RWPE1 (cell line): ENCODE measurements at regions not wholly inside any gene's neighbourhood (a gene's known extent, or its start where the extent isn't known, plus 50 kb on each side); places are given as distances from the start of the nearest gene placed in this dataset.

Experiments used
- CTCF ChIA-PET: fragments of 350-600 bp; sonication (Branson Sonifier 250); formaldehyde crosslinking; extraction: SDS; loops from one replicate; lab custom pipeline; 2021; lab: Yijun Ruan, JAX
- POLR2A ChIA-PET: fragments of 400-600 bp; formaldehyde crosslinking; extraction: SDS; loops from one replicate; lab custom pipeline; 2020; ENCODE audit warnings: antibody characterized with exemption; ENCODE audit not compliant: low non-redundant PET; lab: Yijun Ruan, JAX
- DNase-seq: peaks from one replicate; pipeline ENCODE4 v3.0.0; 2012; ENCODE audit warnings: low spot score
- H3K27ac ChIP-seq: fragments of 450-650 bp; 2 replicates; pipeline ENCODE4 v1.5.1; 2017
- TF ChIP-seq, protein P1 (sequence below): fragments of 450-650 bp; conservative IDR thresholded peaks from 2 replicates; pipeline ENCODE4 v1.5.1; 2017; ENCODE audit warnings: low read depth, mild to moderate bottlenecking

DNA sequence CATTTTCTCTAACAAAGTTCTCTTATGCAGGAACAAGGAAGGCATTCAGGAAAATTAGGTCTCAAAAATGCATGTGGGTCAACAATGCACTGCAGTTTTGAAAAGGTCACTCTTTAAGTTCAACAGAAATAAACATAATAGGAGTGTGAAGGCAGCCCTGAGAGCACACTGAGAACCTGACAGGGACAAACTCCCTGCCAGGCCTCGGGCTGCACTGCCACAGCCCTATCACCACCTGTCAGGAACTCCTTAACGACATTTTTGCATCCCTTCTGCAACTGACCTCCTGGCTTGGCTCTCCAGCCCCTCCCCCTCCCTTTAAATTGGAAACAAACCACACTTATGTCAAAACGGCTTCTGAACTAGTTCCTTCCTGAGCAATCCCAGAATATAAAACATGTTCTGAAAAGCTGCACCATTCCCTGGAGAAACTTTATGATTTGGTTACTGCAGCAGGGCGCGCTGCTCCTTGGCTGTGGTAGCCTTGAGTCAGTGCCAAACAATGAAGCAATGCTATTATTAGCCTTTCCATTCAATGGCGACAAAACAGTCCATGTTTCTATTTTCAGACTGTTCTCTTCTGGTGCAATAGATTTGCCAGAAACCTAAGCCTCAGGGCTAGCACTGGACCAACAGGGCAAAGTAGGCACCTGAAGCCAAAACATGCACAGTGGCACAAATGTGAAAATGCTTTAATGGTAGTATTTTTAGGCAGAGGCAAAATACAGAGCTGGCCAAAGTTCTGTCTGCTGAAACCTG is 160.1 kb upstream of the ZNF608 start:
- peak; percentile 18 for DNase-seq
- peak overlapping the region; percentile 89 for H3K27ac ChIP-seq
- TF ChIP-seq, protein P1, sequence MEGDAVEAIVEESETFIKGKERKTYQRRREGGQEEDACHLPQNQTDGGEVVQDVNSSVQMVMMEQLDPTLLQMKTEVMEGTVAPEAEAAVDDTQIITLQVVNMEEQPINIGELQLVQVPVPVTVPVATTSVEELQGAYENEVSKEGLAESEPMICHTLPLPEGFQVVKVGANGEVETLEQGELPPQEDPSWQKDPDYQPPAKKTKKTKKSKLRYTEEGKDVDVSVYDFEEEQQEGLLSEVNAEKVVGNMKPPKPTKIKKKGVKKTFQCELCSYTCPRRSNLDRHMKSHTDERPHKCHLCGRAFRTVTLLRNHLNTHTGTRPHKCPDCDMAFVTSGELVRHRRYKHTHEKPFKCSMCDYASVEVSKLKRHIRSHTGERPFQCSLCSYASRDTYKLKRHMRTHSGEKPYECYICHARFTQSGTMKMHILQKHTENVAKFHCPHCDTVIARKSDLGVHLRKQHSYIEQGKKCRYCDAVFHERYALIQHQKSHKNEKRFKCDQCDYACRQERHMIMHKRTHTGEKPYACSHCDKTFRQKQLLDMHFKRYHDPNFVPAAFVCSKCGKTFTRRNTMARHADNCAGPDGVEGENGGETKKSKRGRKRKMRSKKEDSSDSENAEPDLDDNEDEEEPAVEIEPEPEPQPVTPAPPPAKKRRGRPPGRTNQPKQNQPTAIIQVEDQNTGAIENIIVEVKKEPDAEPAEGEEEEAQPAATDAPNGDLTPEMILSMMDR = no peak
- ChIA-PET POLR2A (no interaction called here), CTCF (interaction anchor here (0.5 to 0.8 kb wide), 3 partner anchors 14 to 218 kb away, joined by 3 read pairs; no protein-coding TSS in a partner anchor)

DNA sequence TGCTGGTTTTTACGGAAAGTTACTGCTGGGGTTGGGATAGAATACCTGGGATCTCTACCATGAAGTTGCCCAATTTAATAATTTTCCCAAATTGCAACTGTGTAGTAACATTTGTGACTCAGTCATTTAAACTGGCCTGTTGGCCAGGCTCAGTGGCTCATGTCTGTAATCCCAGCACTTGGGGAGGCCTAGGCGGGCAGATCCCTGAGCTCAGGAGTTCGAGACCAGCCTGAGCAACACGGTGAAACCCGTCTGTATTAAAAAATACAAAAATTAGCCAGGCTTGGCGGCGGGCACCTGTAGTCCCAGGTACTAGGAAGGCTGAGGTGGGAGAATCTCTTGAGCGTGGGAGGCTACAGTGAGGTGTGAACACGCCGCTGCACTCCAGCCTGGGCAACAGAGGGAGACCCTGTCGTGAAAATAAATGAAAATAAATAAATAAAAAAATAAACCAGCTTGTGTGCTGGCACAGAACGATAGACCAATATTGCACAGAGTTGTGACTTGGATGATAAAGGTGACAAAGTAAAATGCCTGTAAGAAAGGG is 160.7 kb upstream of the ZNF608 start:
- POLR2A ChIA-PET = no interaction called here
- DNase-seq = no peak

DNA sequence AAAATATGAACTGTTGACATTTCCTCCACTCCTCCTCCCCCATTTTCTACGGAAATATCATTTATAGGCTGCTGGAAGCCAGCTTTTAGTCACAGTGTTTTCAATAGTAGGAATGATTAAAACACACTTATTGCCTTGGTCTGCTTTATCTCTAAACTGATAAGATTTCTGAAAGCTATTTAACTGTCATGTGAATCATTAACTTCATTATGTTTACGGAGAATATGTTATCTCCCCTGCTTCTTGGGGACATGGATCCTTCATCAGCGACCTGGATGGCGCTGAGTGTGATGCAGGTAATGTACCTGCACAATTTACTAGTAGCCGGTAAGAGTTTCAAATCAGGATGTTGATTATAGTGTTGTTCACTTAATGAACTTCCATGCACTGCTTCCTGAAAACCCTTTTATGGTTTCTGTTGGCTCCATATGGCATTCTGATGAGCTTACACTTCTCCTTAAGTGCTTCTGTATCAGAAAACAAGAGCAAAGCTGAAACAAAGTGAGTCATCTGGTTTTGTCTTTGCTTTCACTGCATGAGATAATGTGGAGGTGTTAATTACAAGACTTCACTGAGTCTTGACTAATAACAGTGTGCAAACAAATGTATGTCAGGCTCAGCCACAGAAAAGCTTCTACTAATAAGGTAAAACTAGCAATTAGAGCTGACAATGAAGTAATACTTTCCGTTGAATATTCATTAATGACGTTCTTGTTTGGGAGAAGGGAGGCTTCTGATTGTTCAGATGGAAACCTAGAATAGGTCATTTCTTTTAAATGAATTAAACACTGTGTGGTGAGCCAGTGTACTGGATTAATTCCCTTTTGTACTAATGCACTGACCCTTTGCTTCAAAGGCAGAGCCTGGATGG is 162.4 kb upstream of the ZNF608 start:
- TF ChIP-seq, protein P1 = no peak
- DNase-seq = peak; percentile 46
- POLR2A ChIA-PET = no interaction called here
- CTCF ChIA-PET = interaction anchor here (0.6 to 1.3 kb wide), 3 partner anchors 437 to 1277 kb away, joined by 3 to 4 read pairs (median 3); no protein-coding TSS in a partner anchor
- no peak overlapping the region for H3K27ac ChIP-seq

More for the DNA sequence above, 160.7 kb upstream of the ZNF608 start:
- CTCF ChIA-PET = interaction anchor here (0.5 to 0.8 kb wide), 4 partner anchors 14 to 247 kb away, joined by 3 to 5 read pairs (median 3); no protein-coding TSS in a partner anchor
- TF ChIP-seq, protein P1 = no peak
- H3K27ac ChIP-seq = peak overlapping the region; percentile 89

DNA sequence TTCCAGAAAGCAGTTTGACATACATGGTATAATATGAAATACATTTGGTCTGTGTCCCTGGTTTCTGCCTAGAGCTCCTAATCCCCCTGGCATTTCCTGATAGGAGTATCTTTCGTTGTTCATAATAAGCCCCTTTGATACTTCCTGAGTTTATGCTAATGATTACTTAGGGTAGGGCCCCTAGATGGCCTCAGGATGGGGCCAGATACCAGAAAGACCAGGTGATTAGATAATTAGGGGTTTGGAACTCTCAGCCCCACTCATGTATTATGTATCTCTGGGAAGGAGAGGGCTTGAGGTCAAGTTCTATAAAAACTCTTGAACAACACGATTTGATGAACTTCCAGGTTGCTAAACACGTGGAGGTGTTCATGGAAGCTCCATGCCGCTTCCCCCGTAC is 163.3 kb upstream of the ZNF608 start:
- no peak overlapping the region for H3K27ac ChIP-seq
- TF ChIP-seq, protein P1 = no peak
- no peak for DNase-seq
- ChIA-PET POLR2A (no interaction called here), CTCF (no interaction called here)

DNA sequence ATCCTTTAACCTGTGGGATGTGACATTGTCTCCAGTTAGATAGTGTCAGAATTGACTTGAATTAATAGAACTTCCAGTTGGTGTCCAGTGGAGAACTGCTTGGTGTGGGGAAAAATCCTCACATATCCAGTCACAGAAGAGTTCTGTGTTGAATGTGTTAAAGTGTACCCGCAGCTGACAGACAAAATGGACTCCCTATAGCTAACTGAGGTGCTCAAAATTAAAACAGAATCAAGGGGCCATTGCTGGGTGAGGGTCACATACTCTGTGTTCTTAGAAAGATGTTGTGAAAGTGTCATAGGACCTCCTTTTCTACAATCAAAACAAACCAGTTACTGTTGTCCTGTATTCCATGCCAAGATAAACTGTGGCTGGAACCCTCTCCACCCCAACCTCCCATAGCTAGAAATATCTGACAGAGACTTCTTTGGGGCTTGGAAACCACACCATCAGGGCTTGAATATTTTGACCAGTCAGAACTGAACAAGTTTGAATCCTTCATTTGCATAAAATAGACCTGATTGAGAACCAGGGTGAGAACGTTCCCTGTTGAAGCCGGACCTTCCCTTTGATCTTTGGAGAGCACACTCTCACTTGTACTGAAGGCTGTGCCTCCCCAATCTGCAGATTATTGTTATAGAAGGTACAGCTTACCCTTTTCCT is 164.0 kb upstream of the ZNF608 start:
- TF ChIP-seq, protein P1 = no peak
- H3K27ac ChIP-seq = no peak overlapping the region
- CTCF ChIA-PET = interaction anchor here (0.7 kb wide), 1 partner anchor 21 kb away, joined by 3 read pairs; no protein-coding TSS in a partner anchor
- POLR2A ChIA-PET = no interaction called here
- DNase-seq = no peak
